Adipocyte (in vitro differentiated cells): ENCODE measurements at regions not wholly inside any gene's neighbourhood (a gene's known extent, or its start where the extent isn't known, plus 50 kb on each side); places are given as distances from the start of the nearest gene placed in this dataset.

Source experiments
- DNase-seq: peaks from one replicate; pipeline ENCODE4 v3.0.0-alpha.2; 2015; ENCODE audit warnings: low read depth
- H3K27me3 ChIP-seq: replicated peaks from 2 replicates; pipeline ENCODE4 v1.7.0; 2013; ENCODE audit warnings: mild to moderate bottlenecking, low read length, moderate library complexity; ENCODE audit not compliant: control insufficient read depth, insufficient read depth
- H3K36me3 ChIP-seq: 2 replicates; pipeline ENCODE4 v1.7.0; 2013; ENCODE audit warnings: low read length, mild to moderate bottlenecking, moderate library complexity; ENCODE audit not compliant: control insufficient read depth, insufficient read depth, severe bottlenecking
- H3K4me1 ChIP-seq: 2 replicates; pipeline ENCODE4 v1.7.0; 2013; ENCODE audit warnings: mild to moderate bottlenecking, low read length, moderate library complexity; ENCODE audit not compliant: control insufficient read depth, insufficient read depth
- H3K4me3 ChIP-seq: 2 replicates; pipeline ENCODE4 v1.7.0; 2013; ENCODE audit warnings: mild to moderate bottlenecking, low read length, moderate library complexity
- H3K9ac ChIP-seq: 2 replicates; pipeline ENCODE4 v1.7.0; 2013; ENCODE audit warnings: mild to moderate bottlenecking, low read length, moderate library complexity
- H3K9me3 ChIP-seq: 2 replicates; pipeline ENCODE4 v1.7.0; 2013; ENCODE audit warnings: mild to moderate bottlenecking, low read length, moderate library complexity; ENCODE audit not compliant: control insufficient read depth

- H3K9ac ChIP-seq: no peak overlapping the region
- no peak for DNase-seq
- H3K36me3 ChIP-seq: no peaks in the 10 kb centered on the region
- H3K9me3 ChIP-seq: no peaks in the 10 kb centered on the region
- H3K4me1 ChIP-seq: no peaks in the 10 kb centered on the region
- no peak overlapping the region for H3K4me3 ChIP-seq
- no peaks in the 10 kb centered on the region for H3K27me3 ChIP-seq
Measured at GRCh38 chr10:52915391-52915790, 142.8 kb upstream of the MBL2 start.

GRCh38 chr10:52911163-52911562, 138.6 kb upstream of the MBL2 start:
- H3K27me3 ChIP-seq: no peaks in the 10 kb centered on the region
- H3K9ac ChIP-seq: no peak overlapping the region
- DNase-seq: no peak
- no peaks in the 10 kb centered on the region for H3K9me3 ChIP-seq
- no peak overlapping the region for H3K4me3 ChIP-seq
- no peaks in the 10 kb centered on the region for H3K4me1 ChIP-seq
- no peaks in the 10 kb centered on the region for H3K36me3 ChIP-seq

GRCh38 chr10:52908478-52908877, 135.9 kb upstream of the MBL2 start:
- H3K4me3 ChIP-seq: no peak overlapping the region
- H3K27me3 ChIP-seq: no peaks in the 10 kb centered on the region
- no peaks in the 10 kb centered on the region for H3K36me3 ChIP-seq
- H3K9me3 ChIP-seq: no peaks in the 10 kb centered on the region
- no peak overlapping the region for H3K9ac ChIP-seq
- DNase-seq: no peak
- no peaks in the 10 kb centered on the region for H3K4me1 ChIP-seq

GRCh38 chr10:52906046-52906445, 133.5 kb upstream of the MBL2 start:
- Histone ChIP-seq H3K4me3 (no peak overlapping the region), H3K9me3 (no peaks in the 10 kb centered on the region), H3K36me3 (no peaks in the 10 kb centered on the region), H3K27me3 (no peaks in the 10 kb centered on the region), H3K9ac (no peak overlapping the region), H3K4me1 (no peaks in the 10 kb centered on the region)
- DNase-seq: no peak

GRCh38 chr10:52903397-52903938, 130.9 kb upstream of the MBL2 start:
- Histone ChIP-seq H3K36me3 (no peaks in the 10 kb centered on the region), H3K9ac (no peak overlapping the region), H3K4me3 (no peak overlapping the region), H3K4me1 (no peaks in the 10 kb centered on the region), H3K27me3 (no peaks in the 10 kb centered on the region), H3K9me3 (no peaks in the 10 kb centered on the region)
- no peak for DNase-seq

- Histone ChIP-seq H3K27me3 (peaks cover 12% of the 10 kb centered on the region), H3K36me3 (no peaks in the 10 kb centered on the region), H3K4me1 (no peaks in the 10 kb centered on the region), H3K4me3 (no peak overlapping the region), H3K9ac (no peak overlapping the region), H3K9me3 (no peaks in the 10 kb centered on the region)
- DNase-seq: no peak
Measured at GRCh38 chr10:52900593-52900992, 128.0 kb upstream of the MBL2 start.

- Histone ChIP-seq H3K4me3 (no peak overlapping the region), H3K27me3 (peaks cover 16% of the 10 kb centered on the region), H3K4me1 (no peaks in the 10 kb centered on the region), H3K36me3 (no peaks in the 10 kb centered on the region), H3K9ac (no peak overlapping the region), H3K9me3 (no peaks in the 10 kb centered on the region)
- DNase-seq: no peak
Measured at GRCh38 chr10:52897162-52897561, 124.6 kb upstream of the MBL2 start.

GRCh38 chr10:52895059-52895458, 122.5 kb upstream of the MBL2 start:
- Histone ChIP-seq H3K27me3 (peaks cover 16% of the 10 kb centered on the region), H3K9me3 (no peaks in the 10 kb centered on the region), H3K9ac (no peak overlapping the region), H3K4me3 (no peak overlapping the region), H3K4me1 (no peaks in the 10 kb centered on the region), H3K36me3 (no peaks in the 10 kb centered on the region)
- DNase-seq: no peak

- peaks cover 16% of the 10 kb centered on the region for H3K27me3 ChIP-seq
- no peak for DNase-seq
- H3K36me3 ChIP-seq: no peaks in the 10 kb centered on the region
- H3K4me1 ChIP-seq: no peaks in the 10 kb centered on the region
- no peak overlapping the region for H3K9ac ChIP-seq
- H3K9me3 ChIP-seq: no peaks in the 10 kb centered on the region
- no peak overlapping the region for H3K4me3 ChIP-seq
Measured at GRCh38 chr10:52890281-52890680, 117.7 kb upstream of the MBL2 start.

- no peaks in the 10 kb centered on the region for H3K4me1 ChIP-seq
- peaks cover 19% of the 10 kb centered on the region for H3K27me3 ChIP-seq
- no peak overlapping the region for H3K4me3 ChIP-seq
- H3K9me3 ChIP-seq: no peaks in the 10 kb centered on the region
- no peak overlapping the region for H3K9ac ChIP-seq
- H3K36me3 ChIP-seq: no peaks in the 10 kb centered on the region
- no peak for DNase-seq
Measured at GRCh38 chr10:52889611-52890010, 117.0 kb upstream of the MBL2 start.

GRCh38 chr10:52883996-52884871, 111.7 kb upstream of the MBL2 start:
- DNase-seq: peak; percentile 73
- peaks cover 10% of the 10 kb centered on the region for H3K4me1 ChIP-seq
- peak overlapping the region; percentile 11 for H3K4me3 ChIP-seq
- no peak overlapping the region for H3K9ac ChIP-seq
- no peaks in the 10 kb centered on the region for H3K9me3 ChIP-seq
- H3K36me3 ChIP-seq: no peaks in the 10 kb centered on the region
- H3K27me3 ChIP-seq: peaks cover 40% of the 10 kb centered on the region
